ENCODE measurements at regions not wholly inside any gene's neighbourhood (a gene's known extent, or its start where the extent isn't known, plus 50 kb on each side); places are given as distances from the start of the nearest gene placed in this dataset.

GRCh38 chr16:66155933-66156332 lies 210.6 kb upstream of the CDH5 start:
- POLR2A ChIA-PET, result no interaction called here

GRCh38 chr16:66154801-66155200 lies 211.7 kb upstream of the CDH5 start:
- H3K9me3 Mint-ChIP-seq, result no peaks in the 10 kb centered on the region
- POLR2A ChIA-PET, result no interaction called here
- no peaks in the 10 kb centered on the region for H3K36me3 Mint-ChIP-seq (ENCODE audit: low read depth)
- no peak for DNase-seq
- peaks cover 4% of the 10 kb centered on the region for H3K27me3 Mint-ChIP-seq
- CTCF ChIA-PET, result no interaction called here
- no peak overlapping the region for H3K4me3 Mint-ChIP-seq
- no peak overlapping the region for H3K27ac Mint-ChIP-seq
- H3K4me1 Mint-ChIP-seq, result peaks cover 13% of the 10 kb centered on the region

More at GRCh38 chr16:66155933-66156332, 210.6 kb upstream of the CDH5 start:
- Mint-ChIP-seq H3K36me3 (ENCODE audit: low read depth) (no peaks in the 10 kb centered on the region), H3K27me3 (no peaks in the 10 kb centered on the region), H3K9me3 (no peaks in the 10 kb centered on the region), H3K4me3 (no peak overlapping the region), H3K27ac (no peak overlapping the region), H3K4me1 (peaks cover 3% of the 10 kb centered on the region)
- DNase-seq, result no peak
- CTCF ChIA-PET, result no interaction called here

DNA sequence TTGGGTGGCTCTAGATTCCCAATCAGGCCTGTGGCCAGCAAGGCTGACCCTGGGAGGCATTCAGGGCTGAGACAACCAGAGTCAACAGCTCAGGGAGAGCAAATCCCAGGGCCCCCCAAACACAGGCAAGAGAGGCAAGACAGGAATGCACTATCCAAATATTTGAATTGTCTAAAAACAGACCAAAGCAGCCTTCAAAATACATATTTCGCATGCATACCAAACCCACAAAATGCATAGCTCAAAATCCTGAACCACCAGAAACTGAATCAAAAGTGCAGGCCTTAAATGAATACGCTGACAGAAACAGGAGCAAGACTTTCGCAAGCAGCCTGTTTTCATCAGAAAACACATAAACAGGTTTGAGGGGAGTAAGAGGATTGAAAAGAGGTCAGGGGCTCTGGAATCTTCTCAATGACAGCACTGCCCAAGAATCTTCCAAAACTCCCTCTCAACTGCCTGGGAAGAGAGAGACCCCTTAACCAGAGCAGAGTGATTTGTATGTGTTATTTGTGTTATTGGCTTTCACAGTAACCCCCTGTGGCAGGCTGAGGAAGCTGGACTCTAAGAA lies 213.6 kb upstream of the CDH5 start:
- CTCF ChIA-PET, result no interaction called here
- POLR2A ChIA-PET, result no interaction called here
- Mint-ChIP-seq H3K27me3 (peaks cover 5% of the 10 kb centered on the region), H3K4me1 (peaks cover 13% of the 10 kb centered on the region), H3K4me3 (no peak overlapping the region), H3K27ac (no peak overlapping the region), H3K36me3 (ENCODE audit: low read depth) (no peaks in the 10 kb centered on the region), H3K9me3 (no peaks in the 10 kb centered on the region)
- no peak for DNase-seq

GRCh38 chr16:66152181-66152580 lies 214.3 kb upstream of the CDH5 start:
- H3K4me1 Mint-ChIP-seq, result peaks cover 13% of the 10 kb centered on the region
- ChIA-PET CTCF (no interaction called here), POLR2A (no interaction called here)
- no peak overlapping the region for H3K27ac Mint-ChIP-seq
- peaks cover 5% of the 10 kb centered on the region for H3K27me3 Mint-ChIP-seq
- H3K4me3 Mint-ChIP-seq, result no peak overlapping the region
- no peaks in the 10 kb centered on the region for H3K9me3 Mint-ChIP-seq
- no peaks in the 10 kb centered on the region for H3K36me3 Mint-ChIP-seq (ENCODE audit: low read depth)
- DNase-seq, result no peak

- Mint-ChIP-seq H3K27ac (no peak overlapping the region), H3K4me3 (no peak overlapping the region), H3K4me1 (peaks cover 13% of the 10 kb centered on the region), H3K36me3 (ENCODE audit: low read depth) (no peaks in the 10 kb centered on the region), H3K9me3 (no peaks in the 10 kb centered on the region), H3K27me3 (peaks cover 5% of the 10 kb centered on the region)
- no peak for DNase-seq
- CTCF ChIA-PET, result no interaction called here
- POLR2A ChIA-PET, result no interaction called here
Observed at GRCh38 chr16:66150698-66151482, 215.6 kb upstream of the CDH5 start.

DNA sequence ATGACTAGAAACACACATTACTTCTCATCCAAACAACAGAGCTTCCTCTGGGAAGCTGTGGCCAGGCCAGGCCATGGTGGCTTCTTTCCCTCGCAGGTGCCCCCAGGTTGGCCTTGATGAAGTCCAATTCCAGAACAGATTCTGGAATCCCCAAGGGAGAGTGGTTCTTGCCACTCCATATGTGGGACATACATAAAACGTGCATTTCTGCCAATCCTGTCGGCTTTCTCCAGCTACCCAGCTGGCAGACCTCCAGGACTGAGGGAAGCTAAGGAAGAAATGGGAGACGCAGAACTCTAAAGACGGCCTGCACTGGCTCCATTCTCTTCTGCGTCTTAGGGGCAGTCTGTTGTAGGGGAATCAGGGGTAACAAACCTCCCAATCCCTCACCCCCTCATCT lies 219.2 kb upstream of the CDH5 start:
- Mint-ChIP-seq H3K36me3 (ENCODE audit: low read depth) (no peaks in the 10 kb centered on the region), H3K4me1 (peaks cover 13% of the 10 kb centered on the region), H3K4me3 (no peak overlapping the region), H3K9me3 (no peaks in the 10 kb centered on the region), H3K27me3 (peaks cover 5% of the 10 kb centered on the region), H3K27ac (no peak overlapping the region)
- CTCF ChIA-PET, result no interaction called here
- POLR2A ChIA-PET, result no interaction called here
- no peak for DNase-seq

GRCh38 chr16:66146798-66147197 lies 219.7 kb upstream of the CDH5 start:
- no peaks in the 10 kb centered on the region for H3K36me3 Mint-ChIP-seq (ENCODE audit: low read depth)
- POLR2A ChIA-PET, result no interaction called here
- H3K27ac Mint-ChIP-seq, result no peak overlapping the region
- peaks cover 5% of the 10 kb centered on the region for H3K27me3 Mint-ChIP-seq
- CTCF ChIA-PET, result no interaction called here
- H3K4me1 Mint-ChIP-seq, result peaks cover 13% of the 10 kb centered on the region
- H3K4me3 Mint-ChIP-seq, result no peak overlapping the region
- H3K9me3 Mint-ChIP-seq, result no peaks in the 10 kb centered on the region
- DNase-seq, result no peak

GRCh38 chr16:66144641-66145040 lies 221.8 kb upstream of the CDH5 start:
- ChIA-PET CTCF (no interaction called here), POLR2A (no interaction called here)
- no peaks in the 10 kb centered on the region for H3K36me3 Mint-ChIP-seq (ENCODE audit: low read depth)
- H3K27ac Mint-ChIP-seq, result no peak overlapping the region
- no peak for DNase-seq
- H3K4me3 Mint-ChIP-seq, result no peak overlapping the region
- H3K9me3 Mint-ChIP-seq, result no peaks in the 10 kb centered on the region
- no peaks in the 10 kb centered on the region for H3K4me1 Mint-ChIP-seq
- H3K27me3 Mint-ChIP-seq, result no peaks in the 10 kb centered on the region

DNA sequence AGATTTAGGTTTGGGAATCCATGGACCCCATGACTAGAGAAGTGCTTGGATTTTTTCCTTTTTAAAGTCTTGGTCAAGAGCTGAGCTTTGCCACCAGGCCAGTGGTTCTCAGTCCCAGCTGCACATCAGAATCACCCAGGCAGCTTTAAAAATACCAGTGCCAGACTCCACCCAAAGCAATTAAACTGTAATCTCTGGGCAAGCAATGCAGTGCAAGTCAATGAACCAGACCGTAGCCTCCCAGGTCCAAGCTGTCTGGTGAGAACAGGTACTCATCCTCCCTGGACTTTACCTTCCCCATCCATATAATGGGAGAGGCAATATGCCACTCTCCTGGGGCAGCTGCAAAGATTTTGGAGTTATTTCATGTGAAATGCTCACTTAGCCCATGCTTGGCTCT lies 223.1 kb upstream of the CDH5 start:
- POLR2A ChIA-PET, result no interaction called here
- no peak for DNase-seq
- no peaks in the 10 kb centered on the region for H3K9me3 Mint-ChIP-seq
- H3K4me3 Mint-ChIP-seq, result no peak overlapping the region
- no peaks in the 10 kb centered on the region for H3K4me1 Mint-ChIP-seq
- H3K27ac Mint-ChIP-seq, result no peak overlapping the region
- no peaks in the 10 kb centered on the region for H3K36me3 Mint-ChIP-seq (ENCODE audit: low read depth)
- CTCF ChIA-PET, result no interaction called here
- H3K27me3 Mint-ChIP-seq, result no peaks in the 10 kb centered on the region

DNA sequence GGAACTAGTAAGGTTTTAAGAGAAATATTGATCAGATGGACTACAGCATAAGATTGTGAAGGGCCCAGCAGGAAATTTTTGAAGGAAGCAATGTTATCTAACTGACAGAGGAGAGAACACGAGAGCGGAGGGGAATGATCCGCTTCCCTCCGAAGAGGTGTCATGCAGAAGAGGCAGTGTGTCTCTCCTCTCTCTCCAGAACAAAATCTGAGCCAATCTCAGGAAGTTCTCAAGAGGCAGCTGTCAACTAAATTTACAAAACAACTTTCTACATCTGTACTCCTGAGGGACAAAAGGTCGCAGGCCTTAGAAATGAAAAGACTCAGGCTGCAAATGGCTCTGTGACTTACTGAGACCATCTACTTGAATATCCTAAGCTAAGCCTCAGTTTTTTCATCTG lies 224.6 kb upstream of the CDH5 start:
- Mint-ChIP-seq H3K4me1 (no peaks in the 10 kb centered on the region), H3K36me3 (ENCODE audit: low read depth) (no peaks in the 10 kb centered on the region), H3K27ac (no peak overlapping the region), H3K27me3 (peaks cover 3% of the 10 kb centered on the region), H3K9me3 (no peaks in the 10 kb centered on the region), H3K4me3 (no peak overlapping the region)
- POLR2A ChIA-PET, result no interaction called here
- CTCF ChIA-PET, result no interaction called here
- no peak for DNase-seq

GRCh38 chr16:66137853-66138252 lies 228.6 kb upstream of the CDH5 start:
- H3K36me3 Mint-ChIP-seq (ENCODE audit: low read depth), result no peaks in the 10 kb centered on the region
- peaks cover 3% of the 10 kb centered on the region for H3K27me3 Mint-ChIP-seq
- no peak overlapping the region for H3K4me3 Mint-ChIP-seq
- H3K4me1 Mint-ChIP-seq, result no peaks in the 10 kb centered on the region
- no peak for DNase-seq
- ChIA-PET POLR2A (no interaction called here), CTCF (no interaction called here)
- no peaks in the 10 kb centered on the region for H3K9me3 Mint-ChIP-seq
- no peak overlapping the region for H3K27ac Mint-ChIP-seq

DNA sequence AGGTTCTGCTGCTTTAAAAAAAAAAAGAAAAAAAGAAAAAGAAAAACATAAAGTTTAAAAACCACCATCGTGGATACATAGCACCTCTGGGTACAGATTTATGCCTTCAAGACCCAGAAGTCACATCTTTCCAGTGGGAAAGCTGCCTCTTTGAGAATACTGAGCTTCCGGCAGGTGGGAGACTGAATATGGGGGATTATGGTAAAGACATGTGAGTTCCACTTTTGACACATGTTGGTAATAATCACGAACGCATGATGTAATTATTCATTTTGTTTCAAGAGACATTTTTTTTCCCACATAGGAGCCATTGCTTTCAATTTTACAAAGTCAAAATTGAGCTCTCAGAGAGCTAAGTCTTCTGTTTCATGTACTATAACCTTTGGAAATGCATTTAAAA lies 229.7 kb upstream of the CDH5 start:
- H3K27me3 Mint-ChIP-seq, result peaks cover 3% of the 10 kb centered on the region
- H3K27ac Mint-ChIP-seq, result no peak overlapping the region
- no peaks in the 10 kb centered on the region for H3K9me3 Mint-ChIP-seq
- no peak for DNase-seq
- CTCF ChIA-PET, result no interaction called here
- no peak overlapping the region for H3K4me3 Mint-ChIP-seq
- no peaks in the 10 kb centered on the region for H3K36me3 Mint-ChIP-seq (ENCODE audit: low read depth)
- POLR2A ChIA-PET, result no interaction called here
- H3K4me1 Mint-ChIP-seq, result no peaks in the 10 kb centered on the region

- Mint-ChIP-seq H3K27ac (no peak overlapping the region), H3K4me3 (no peak overlapping the region), H3K36me3 (ENCODE audit: low read depth) (no peaks in the 10 kb centered on the region), H3K27me3 (peaks cover 3% of the 10 kb centered on the region), H3K9me3 (no peaks in the 10 kb centered on the region), H3K4me1 (no peaks in the 10 kb centered on the region)
- no peak for DNase-seq
- CTCF ChIA-PET, result no interaction called here
- POLR2A ChIA-PET, result no interaction called here
Observed at GRCh38 chr16:66135838-66136237, 230.7 kb upstream of the CDH5 start.

DNA sequence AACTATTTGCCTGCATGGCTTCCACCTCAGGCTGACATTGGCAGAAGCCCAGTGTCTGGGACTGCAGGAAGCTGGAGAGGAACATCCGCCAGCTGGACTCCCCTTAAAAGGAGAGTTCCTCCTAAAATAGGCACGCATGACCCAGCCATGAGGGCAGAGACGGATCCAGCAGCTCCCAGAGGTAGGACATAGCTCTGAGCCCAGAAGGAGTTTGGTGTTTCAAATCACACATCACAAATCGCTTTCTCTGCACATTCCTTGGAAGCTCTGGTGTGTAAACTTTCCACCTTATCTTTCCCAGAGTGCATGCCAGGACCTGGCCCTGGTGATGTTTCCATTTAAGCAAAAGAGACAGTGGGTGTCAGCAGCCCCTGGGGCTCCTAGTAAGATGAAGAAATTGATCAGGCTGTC lies 231.1 kb upstream of the CDH5 start:
- CTCF ChIA-PET, result no interaction called here
- no peak for DNase-seq
- H3K36me3 Mint-ChIP-seq (ENCODE audit: low read depth), result no peaks in the 10 kb centered on the region
- H3K27me3 Mint-ChIP-seq, result peaks cover 3% of the 10 kb centered on the region
- no peaks in the 10 kb centered on the region for H3K4me1 Mint-ChIP-seq
- POLR2A ChIA-PET, result no interaction called here
- no peaks in the 10 kb centered on the region for H3K9me3 Mint-ChIP-seq
- no peak overlapping the region for H3K27ac Mint-ChIP-seq
- H3K4me3 Mint-ChIP-seq, result no peak overlapping the region

Data from activated CD4-positive, alpha-beta memory T cell treated with anti-CD3 and anti-CD28 coated beads, Interleukin-2, amount 10 ng/mL, durations not matched to agents 7 days and 5 days (primary cell).